ENCODE measurements at regions not wholly inside any gene's neighbourhood (a gene's known extent, or its start where the extent isn't known, plus 50 kb on each side); places are given as distances from the start of the nearest gene placed in this dataset.

GRCh38 chr19:28208745-28209144 is 1004.2 kb downstream of the UQCRFS1 start:
- no peak overlapping the region for H3K27ac Mint-ChIP-seq
- no peaks in the 10 kb centered on the region for H3K36me3 Mint-ChIP-seq (ENCODE audit: low read depth)
- no peak for TF ChIP-seq CTCF (IDR thresholded peaks at IDR 0.05)
- DNase-seq: no peak
- H3K27me3 Mint-ChIP-seq: no peaks in the 10 kb centered on the region
- H3K4me1 Mint-ChIP-seq (ENCODE audit: low read depth): no peaks in the 10 kb centered on the region
- intact Hi-C loops (cut with micrococcal nuclease): no loop called here
- CTCF ChIA-PET: no interaction called here
- POLR2A ChIA-PET: no interaction called here
- peaks cover 6% of the 10 kb centered on the region for H3K9me3 Mint-ChIP-seq
- no peak overlapping the region for H3K4me3 Mint-ChIP-seq
- no peak for ATAC-seq

- ATAC-seq (no peak), DNase-seq (no peak)
- ChIA-PET CTCF (no interaction called here), POLR2A (no interaction called here)
- Mint-ChIP-seq H3K4me3 (no peak overlapping the region), H3K4me1 (ENCODE audit: low read depth) (no peaks in the 10 kb centered on the region), H3K27me3 (no peaks in the 10 kb centered on the region), H3K27ac (no peak overlapping the region), H3K36me3 (ENCODE audit: low read depth) (no peaks in the 10 kb centered on the region), H3K9me3 (peaks cover 6% of the 10 kb centered on the region)
- intact Hi-C loops (cut with micrococcal nuclease): no loop called here
- no peak for TF ChIP-seq CTCF (IDR thresholded peaks at IDR 0.05)
Measured at GRCh38 chr19:28207244-28207643, 1005.7 kb downstream of the UQCRFS1 start.

GRCh38 chr19:28201462-28201943 is 1011.4 kb downstream of the UQCRFS1 start:
- DNase-seq (no peak), ATAC-seq (no peak)
- no peak for TF ChIP-seq CTCF (IDR thresholded peaks at IDR 0.05)
- Mint-ChIP-seq H3K4me1 (ENCODE audit: low read depth) (no peaks in the 10 kb centered on the region), H3K27ac (no peak overlapping the region), H3K4me3 (no peak overlapping the region), H3K36me3 (ENCODE audit: low read depth) (no peaks in the 10 kb centered on the region), H3K27me3 (no peaks in the 10 kb centered on the region), H3K9me3 (peaks cover 8% of the 10 kb centered on the region)
- ChIA-PET POLR2A (no interaction called here), CTCF (no interaction called here)
- intact Hi-C loops (cut with micrococcal nuclease): no loop called here

- no peak overlapping the region for H3K27ac Mint-ChIP-seq
- CTCF ChIA-PET: no interaction called here
- DNase-seq (no peak), ATAC-seq (no peak)
- H3K4me1 Mint-ChIP-seq (ENCODE audit: low read depth): no peaks in the 10 kb centered on the region
- H3K4me3 Mint-ChIP-seq: no peak overlapping the region
- no peaks in the 10 kb centered on the region for H3K27me3 Mint-ChIP-seq
- H3K9me3 Mint-ChIP-seq: peaks cover 6% of the 10 kb centered on the region
- intact Hi-C loops (cut with micrococcal nuclease): no loop called here
- H3K36me3 Mint-ChIP-seq (ENCODE audit: low read depth): no peaks in the 10 kb centered on the region
- POLR2A ChIA-PET: no interaction called here
- no peak for TF ChIP-seq CTCF (IDR thresholded peaks at IDR 0.05)
Measured at GRCh38 chr19:28199323-28199722, 1013.6 kb downstream of the UQCRFS1 start.

GRCh38 chr19:28196961-28197360 is 1016.0 kb downstream of the UQCRFS1 start:
- no peaks in the 10 kb centered on the region for H3K4me1 Mint-ChIP-seq (ENCODE audit: low read depth)
- H3K36me3 Mint-ChIP-seq (ENCODE audit: low read depth): no peaks in the 10 kb centered on the region
- CTCF ChIA-PET: no interaction called here
- no peaks in the 10 kb centered on the region for H3K27me3 Mint-ChIP-seq
- no peak for TF ChIP-seq CTCF (IDR thresholded peaks at IDR 0.05)
- ATAC-seq (no peak), DNase-seq (no peak)
- peaks cover 2% of the 10 kb centered on the region for H3K9me3 Mint-ChIP-seq
- POLR2A ChIA-PET: no interaction called here
- no peak overlapping the region for H3K4me3 Mint-ChIP-seq
- intact Hi-C loops (cut with micrococcal nuclease): no loop called here
- H3K27ac Mint-ChIP-seq: no peak overlapping the region

Data from activated CD8-positive, alpha-beta T cell treated with anti-CD3 and anti-CD28 coated beads for 36 hours (primary cell).